HG03457 (cell line): ENCODE measurements at regions not wholly inside any gene's neighbourhood (a gene's known extent, or its start where the extent isn't known, plus 50 kb on each side); places are given as distances from the start of the nearest gene placed in this dataset.
A peak's percentile ranks its signal among the peaks of the same experiment; 100 is the strongest.
"Not testable (repeated sequence)": the region's sequence is repeated elsewhere in the genome, so short reads cannot be mapped to it uniquely, and the experiment has no call there.

ENCODE experiments used
- ATAC-seq: cut with Tn5 transposase; IDR thresholded peaks from one replicate; pipeline ENCODE4 v1.9.1; 2021; ENCODE audit warnings: moderate number of reproducible peaks; ENCODE audit not compliant: unreplicated experiment

- ATAC-seq: no peak
These were observed 746.1 kb downstream of the C4orf33 start for GRCh38 chr4:129842096-129842495.

- no peak for ATAC-seq
These were observed 756.5 kb downstream of the C4orf33 start for GRCh38 chr4:129852434-129852833.

GRCh38 chr4:129853685-129854467 lies 757.9 kb downstream of the C4orf33 start:
- ATAC-seq: not testable (repeated sequence)

- ATAC-seq: no peak
These were observed 766.5 kb downstream of the C4orf33 start for GRCh38 chr4:129862461-129862860.

- no peak for ATAC-seq
These were observed 767.3 kb downstream of the C4orf33 start for GRCh38 chr4:129863206-129863605.

GRCh38 chr4:129883996-129884395 lies 788.0 kb downstream of the C4orf33 start:
- ATAC-seq: no peak

- ATAC-seq: no peak
These were observed 801.2 kb downstream of the C4orf33 start for GRCh38 chr4:129897111-129897510.

- ATAC-seq: no peak
These were observed 803.9 kb downstream of the C4orf33 start for GRCh38 chr4:129899849-129900248.

GRCh38 chr4:129900430-129900953 lies 804.5 kb downstream of the C4orf33 start:
- ATAC-seq: no peak

GRCh38 chr4:129901205-129901604 lies 805.3 kb downstream of the C4orf33 start:
- no peak for ATAC-seq

- no peak for ATAC-seq
These were observed 807.9 kb downstream of the C4orf33 start for GRCh38 chr4:129903861-129904260.

GRCh38 chr4:129905256-129905655 lies 809.3 kb downstream of the C4orf33 start:
- ATAC-seq: no peak

- ATAC-seq: no peak
These were observed 812.2 kb downstream of the C4orf33 start for GRCh38 chr4:129908117-129908516.

GRCh38 chr4:129916991-129917390 lies 821.0 kb downstream of the C4orf33 start:
- ATAC-seq: no peak

GRCh38 chr4:129917651-129918050 lies 821.7 kb downstream of the C4orf33 start:
- ATAC-seq: no peak

GRCh38 chr4:129926936-129927335 lies 831.0 kb downstream of the C4orf33 start:
- ATAC-seq: no peak

- peak; percentile 65 for ATAC-seq
These were observed 833.1 kb downstream of the C4orf33 start for GRCh38 chr4:129929052-129929451.

GRCh38 chr4:129929984-129930383 lies 834.0 kb downstream of the C4orf33 start:
- no peak for ATAC-seq

- ATAC-seq: no peak
These were observed 854.3 kb downstream of the C4orf33 start for GRCh38 chr4:129950217-129950616.

- no peak for ATAC-seq
These were observed 870.2 kb downstream of the C4orf33 start for GRCh38 chr4:129966175-129966574.

GRCh38 chr4:129968366-129968765 lies 872.4 kb downstream of the C4orf33 start:
- ATAC-seq: no peak

GRCh38 chr4:129968778-129969177 lies 872.8 kb downstream of the C4orf33 start:
- ATAC-seq: no peak

GRCh38 chr4:129970801-129971200 lies 874.8 kb downstream of the C4orf33 start:
- ATAC-seq: no peak
